Coronary artery (tissue), 2 donors: ENCODE measurements at regions not wholly inside any gene's neighbourhood (a gene's known extent, or its start where the extent isn't known, plus 50 kb on each side); places are given as distances from the start of the nearest gene placed in this dataset.

ENCODE experiments used
- DNase-seq: peaks from one replicate; pipeline ENCODE4 v3.0.0-alpha.2; 2017; ENCODE audit warnings: low spot score
- H3K27ac ChIP-seq, 2 donors: fragments of 200-600 bp; sonication (generic); one replicate each; pipeline ENCODE4 v1.5.1; 2016 to 2019
- H3K4me3 ChIP-seq: fragments of 200-600 bp; sonication (generic); 2 replicates; pipeline ENCODE4 v1.5.1; 2016; ENCODE audit warnings: mild to moderate bottlenecking, moderate library complexity
- TF ChIP-seq, protein P1 (sequence below): fragments of 200-600 bp; sonication (generic); IDR thresholded peaks from one replicate; pipeline ENCODE4 v1.5.1; 2019; ENCODE audit warnings: antibody characterized with exemption

DNA sequence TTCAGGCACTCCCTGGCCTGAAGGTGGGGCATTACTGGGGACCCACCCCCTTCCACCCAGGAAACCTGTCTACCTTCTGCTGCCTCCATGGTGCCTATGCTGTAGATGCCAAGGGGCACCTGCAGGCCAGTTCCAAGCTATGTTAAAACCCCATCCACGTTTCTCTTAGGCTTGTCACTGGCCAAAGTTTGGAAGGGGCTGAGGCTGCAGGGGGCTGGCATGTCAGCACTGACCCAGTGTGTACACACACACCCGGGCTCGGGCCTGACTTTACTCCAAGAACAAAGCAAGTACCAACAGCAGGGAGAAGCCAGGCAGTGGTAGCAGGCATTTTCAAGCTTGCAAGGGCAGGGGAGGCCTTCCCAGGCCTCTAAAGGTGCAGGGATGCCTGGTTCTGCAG, 53.8 kb upstream of the PCDH15 start:
- Histone ChIP-seq H3K4me3 (no peak overlapping the region), H3K27ac (no peak overlapping the region)
- TF ChIP-seq, protein P1, sequence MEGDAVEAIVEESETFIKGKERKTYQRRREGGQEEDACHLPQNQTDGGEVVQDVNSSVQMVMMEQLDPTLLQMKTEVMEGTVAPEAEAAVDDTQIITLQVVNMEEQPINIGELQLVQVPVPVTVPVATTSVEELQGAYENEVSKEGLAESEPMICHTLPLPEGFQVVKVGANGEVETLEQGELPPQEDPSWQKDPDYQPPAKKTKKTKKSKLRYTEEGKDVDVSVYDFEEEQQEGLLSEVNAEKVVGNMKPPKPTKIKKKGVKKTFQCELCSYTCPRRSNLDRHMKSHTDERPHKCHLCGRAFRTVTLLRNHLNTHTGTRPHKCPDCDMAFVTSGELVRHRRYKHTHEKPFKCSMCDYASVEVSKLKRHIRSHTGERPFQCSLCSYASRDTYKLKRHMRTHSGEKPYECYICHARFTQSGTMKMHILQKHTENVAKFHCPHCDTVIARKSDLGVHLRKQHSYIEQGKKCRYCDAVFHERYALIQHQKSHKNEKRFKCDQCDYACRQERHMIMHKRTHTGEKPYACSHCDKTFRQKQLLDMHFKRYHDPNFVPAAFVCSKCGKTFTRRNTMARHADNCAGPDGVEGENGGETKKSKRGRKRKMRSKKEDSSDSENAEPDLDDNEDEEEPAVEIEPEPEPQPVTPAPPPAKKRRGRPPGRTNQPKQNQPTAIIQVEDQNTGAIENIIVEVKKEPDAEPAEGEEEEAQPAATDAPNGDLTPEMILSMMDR: no peak
- DNase-seq: no peak

DNA sequence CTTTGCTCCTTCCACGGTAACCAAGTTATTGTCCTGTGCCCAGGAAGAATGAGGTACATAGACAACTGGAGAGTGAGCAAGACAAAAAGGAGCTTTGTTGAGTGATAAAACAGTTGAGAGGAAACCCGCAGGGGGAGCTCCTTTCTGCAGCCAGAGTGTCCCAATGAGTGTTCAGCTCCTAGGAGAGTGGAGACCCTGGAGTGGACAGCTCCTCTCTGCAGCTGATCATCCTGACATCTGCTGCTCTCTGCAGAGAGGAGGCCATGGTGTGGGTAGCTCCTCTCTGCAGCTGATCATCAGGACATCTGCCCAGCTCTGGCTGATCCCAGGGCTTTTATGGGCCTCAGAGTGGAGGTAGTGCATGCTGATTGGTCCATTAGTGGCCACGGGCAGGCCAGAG, 53.4 kb upstream of the PCDH15 start:
- TF ChIP-seq, protein P1: no peak
- Histone ChIP-seq H3K27ac (no peak overlapping the region), H3K4me3 (no peak overlapping the region)
- DNase-seq: no peak

DNA sequence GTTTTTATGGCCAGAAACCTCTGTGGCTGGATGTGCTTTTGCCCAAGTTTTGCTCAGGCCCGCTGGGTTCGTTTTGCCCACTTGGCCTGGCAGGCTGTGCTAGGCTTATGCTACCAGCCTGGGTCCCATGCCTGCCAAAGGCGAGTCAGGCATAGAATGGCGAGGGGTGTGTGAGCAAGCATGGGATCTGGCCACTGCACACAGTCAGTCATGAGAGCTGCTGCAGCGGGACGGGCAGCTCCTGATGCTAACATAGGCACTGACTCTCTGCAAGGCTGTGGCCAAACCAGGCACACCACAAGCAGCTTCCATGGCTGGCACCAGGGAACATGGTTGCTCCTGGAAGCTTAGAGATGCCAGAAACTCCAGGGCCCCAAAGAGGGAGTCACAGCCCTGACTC, 52.9 kb upstream of the PCDH15 start:
- TF ChIP-seq, protein P1: no peak
- Histone ChIP-seq H3K4me3 (no peak overlapping the region), H3K27ac (no peak overlapping the region)
- no peak for DNase-seq
